GM21576 (cell line): ENCODE measurements at regions not wholly inside any gene's neighbourhood (a gene's known extent, or its start where the extent isn't known, plus 50 kb on each side); places are given as distances from the start of the nearest gene placed in this dataset.

Experiments used
- ATAC-seq: cut with Tn5 transposase; IDR thresholded peaks from one replicate; pipeline ENCODE4 v1.9.1; 2021; ENCODE audit warnings: mild to moderate bottlenecking, moderate library complexity; ENCODE audit not compliant: unreplicated experiment

- no peak for ATAC-seq
Observed at GRCh38 chr15:36370051-36370730, 209.2 kb upstream of the CDIN1 start.

GRCh38 chr15:36370731-36371112, 208.7 kb upstream of the CDIN1 start:
- no peak for ATAC-seq

DNA sequence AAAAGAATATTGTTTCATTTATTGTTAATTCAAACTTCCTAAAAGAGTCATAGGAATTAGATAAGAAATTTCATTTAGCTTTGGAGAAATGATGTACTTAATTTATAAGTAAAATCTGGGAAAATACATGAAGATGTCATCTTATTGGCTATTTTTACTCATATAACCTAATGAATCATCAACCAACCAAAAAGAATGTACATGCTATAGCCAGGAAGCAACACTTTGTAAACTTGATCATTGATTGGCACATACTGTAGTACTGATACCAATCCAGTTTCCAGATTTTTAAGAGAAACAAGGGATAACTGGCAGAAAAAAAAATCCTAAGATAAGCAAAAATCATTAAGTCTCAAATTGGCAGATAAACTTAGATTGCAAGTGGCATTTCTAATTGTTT, 207.9 kb upstream of the CDIN1 start:
- ATAC-seq = no peak

- ATAC-seq = no peak
Observed at GRCh38 chr15:36372968-36373367, 206.5 kb upstream of the CDIN1 start.

GRCh38 chr15:36373550-36373949, 205.9 kb upstream of the CDIN1 start:
- ATAC-seq = no peak

- ATAC-seq = no peak
Observed at GRCh38 chr15:36389107-36389506, 190.3 kb upstream of the CDIN1 start.

DNA sequence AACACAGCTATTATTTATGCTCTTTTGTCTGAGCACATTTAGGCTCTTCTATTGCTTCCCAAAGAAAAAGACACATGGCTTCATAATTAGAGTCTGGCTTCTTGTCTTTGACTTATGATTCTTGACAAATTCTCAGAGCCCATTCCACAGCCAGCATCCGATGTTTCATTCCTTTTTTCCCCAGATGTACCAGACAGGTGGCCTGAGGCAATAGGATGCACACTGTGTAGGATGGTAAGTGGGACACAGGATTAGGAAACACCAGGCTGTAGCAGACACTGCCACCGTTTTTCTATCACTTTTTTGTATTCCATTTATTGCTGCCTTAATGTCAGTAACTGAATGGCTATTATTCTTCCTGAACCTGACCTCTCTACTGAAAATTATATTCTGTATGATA, 188.9 kb upstream of the CDIN1 start:
- ATAC-seq = no peak

DNA sequence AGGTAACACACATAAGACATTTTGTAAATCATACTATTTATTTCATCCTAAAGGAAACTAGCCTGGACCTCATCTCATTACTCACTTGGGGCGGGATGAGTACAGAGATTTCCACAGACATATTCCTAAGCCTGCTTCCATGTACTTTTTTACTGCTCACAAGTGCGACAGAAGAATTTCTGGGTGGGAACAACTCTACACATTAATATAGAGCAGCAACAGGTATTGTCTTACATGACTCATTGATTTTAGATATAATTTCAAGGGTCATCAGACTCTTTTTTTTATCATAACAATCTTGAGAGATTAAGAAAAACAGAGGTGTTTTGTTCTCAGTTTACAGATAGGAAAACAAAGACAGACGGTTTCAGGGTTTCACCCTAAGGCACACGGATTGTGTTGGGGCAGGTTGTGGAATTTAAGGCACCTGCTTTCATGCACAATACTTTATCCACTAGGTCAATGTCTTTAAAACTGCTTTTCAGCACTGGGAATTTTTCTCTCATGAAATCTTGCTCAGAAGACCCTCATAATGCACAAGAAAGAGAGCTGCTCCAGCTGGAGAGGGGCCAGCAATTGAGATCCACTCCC, 186.7 kb upstream of the CDIN1 start:
- ATAC-seq = no peak

- no peak for ATAC-seq
Observed at GRCh38 chr15:36398212-36398611, 181.2 kb upstream of the CDIN1 start.

DNA sequence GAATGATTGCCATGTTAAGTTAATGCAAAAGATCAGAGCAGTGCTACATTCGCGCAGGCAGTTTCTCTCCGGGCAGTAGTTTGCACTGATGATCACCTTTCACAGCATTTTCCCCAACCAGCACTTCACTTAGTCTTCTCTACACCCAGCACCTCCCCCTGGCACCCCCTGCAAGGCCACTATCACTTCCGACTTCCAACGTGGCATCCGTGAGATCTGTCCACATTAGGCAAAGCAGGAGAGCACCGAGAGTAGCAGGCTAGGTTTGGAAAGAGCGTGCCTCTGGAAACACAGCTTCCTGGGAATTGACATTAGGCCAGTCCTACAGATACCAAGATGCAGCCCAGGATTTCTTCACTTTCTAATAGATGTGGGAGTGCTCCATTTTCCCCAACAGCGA, 180.2 kb upstream of the CDIN1 start:
- no peak for ATAC-seq

- ATAC-seq = no peak
Observed at GRCh38 chr15:36400936-36401585, 178.4 kb upstream of the CDIN1 start.

GRCh38 chr15:36401586-36401966, 177.8 kb upstream of the CDIN1 start:
- ATAC-seq = no peak

DNA sequence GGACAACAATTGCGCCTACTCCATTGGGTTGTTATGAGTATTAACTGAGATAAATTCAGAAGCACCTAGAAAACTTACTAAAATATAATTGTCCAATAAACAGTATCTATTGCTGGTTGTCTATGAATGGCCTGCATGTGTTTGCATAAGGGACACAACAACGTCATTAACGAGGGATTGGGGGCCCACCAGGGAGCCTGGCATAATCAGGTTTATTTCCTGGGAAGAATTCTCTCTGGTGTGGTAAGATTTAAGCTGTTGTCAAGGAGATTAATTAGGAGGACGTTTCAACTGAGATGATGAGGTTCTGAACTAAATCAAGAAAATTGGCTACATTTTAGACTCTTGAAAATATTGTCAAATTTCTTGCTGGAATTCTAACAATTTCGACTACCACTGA, 176.1 kb upstream of the CDIN1 start:
- no peak for ATAC-seq

DNA sequence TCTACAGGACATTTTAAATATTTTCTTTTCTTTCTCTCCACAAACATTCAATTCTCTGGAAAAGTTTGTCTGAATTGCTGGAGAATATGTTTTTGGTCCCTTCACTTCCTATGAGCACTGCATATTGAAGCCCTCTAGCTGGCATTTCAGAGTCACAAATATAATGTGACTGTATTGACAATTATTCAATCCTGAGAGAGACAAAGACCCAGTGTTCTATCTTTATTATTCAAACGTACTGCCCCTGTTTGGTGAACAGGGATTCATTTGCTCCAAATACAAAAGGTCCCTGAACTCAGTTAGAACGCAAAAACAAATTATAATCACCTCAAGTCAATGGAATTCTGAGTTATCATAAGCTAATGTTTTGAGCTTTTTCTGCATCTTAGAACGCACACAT, 173.1 kb upstream of the CDIN1 start:
- no peak for ATAC-seq

DNA sequence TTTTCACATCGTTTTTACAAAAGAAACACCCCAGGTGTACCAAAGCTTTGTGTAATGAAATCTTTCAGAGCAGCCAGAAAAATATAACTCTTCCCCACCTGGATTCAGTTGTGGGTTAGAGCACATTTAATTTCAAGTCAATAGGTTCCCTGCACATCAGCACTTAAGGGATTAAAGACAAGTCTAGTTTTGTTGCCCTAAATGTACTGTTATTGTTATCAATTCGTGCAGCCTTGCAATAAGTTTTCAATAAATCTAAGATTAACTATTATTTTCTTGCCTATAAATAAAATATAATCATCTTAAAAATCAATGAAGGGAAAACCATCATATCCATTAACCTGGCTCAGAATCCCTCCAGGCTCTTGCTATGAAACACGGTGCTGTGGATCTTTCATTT, 172.5 kb upstream of the CDIN1 start:
- no peak for ATAC-seq

DNA sequence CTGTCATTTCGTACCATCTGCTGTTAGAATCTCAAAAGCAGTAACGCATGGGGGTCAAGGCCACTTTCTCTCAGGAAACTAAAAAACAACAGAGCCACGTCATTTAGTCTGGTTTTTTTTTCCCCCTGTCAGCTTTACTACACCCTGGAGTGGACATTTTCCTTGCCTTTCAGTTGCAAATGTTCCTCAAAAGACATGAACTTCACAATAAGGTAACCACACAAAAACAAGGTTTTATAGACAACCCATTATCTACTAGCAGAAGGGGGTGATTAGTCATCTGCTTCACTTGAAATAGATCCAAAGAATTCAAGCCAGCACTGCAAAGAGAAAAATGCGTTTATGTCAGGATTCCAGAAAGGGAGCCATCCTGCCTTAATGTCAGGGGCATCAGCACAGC, 171.8 kb upstream of the CDIN1 start:
- ATAC-seq = no peak

DNA sequence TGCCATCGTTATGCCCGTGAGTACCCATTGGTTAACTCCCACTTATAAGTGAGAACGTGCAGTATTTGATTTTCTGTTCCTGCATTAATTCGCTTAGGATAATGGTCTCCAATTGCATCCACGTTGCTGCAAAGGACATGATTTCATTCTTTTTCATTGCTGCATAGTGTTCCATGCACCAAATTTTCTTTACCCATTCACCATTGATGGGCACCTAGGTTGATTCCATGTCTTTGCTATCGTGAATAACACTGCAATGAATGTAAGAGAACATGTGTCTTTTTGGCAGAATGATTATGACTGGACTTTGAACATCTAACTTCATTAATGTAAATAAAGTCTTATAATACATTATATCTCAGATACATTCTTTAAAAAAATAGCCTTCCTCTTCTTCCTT, 169.6 kb upstream of the CDIN1 start:
- no peak for ATAC-seq

GRCh38 chr15:36414670-36415069, 164.8 kb upstream of the CDIN1 start:
- ATAC-seq = no peak

DNA sequence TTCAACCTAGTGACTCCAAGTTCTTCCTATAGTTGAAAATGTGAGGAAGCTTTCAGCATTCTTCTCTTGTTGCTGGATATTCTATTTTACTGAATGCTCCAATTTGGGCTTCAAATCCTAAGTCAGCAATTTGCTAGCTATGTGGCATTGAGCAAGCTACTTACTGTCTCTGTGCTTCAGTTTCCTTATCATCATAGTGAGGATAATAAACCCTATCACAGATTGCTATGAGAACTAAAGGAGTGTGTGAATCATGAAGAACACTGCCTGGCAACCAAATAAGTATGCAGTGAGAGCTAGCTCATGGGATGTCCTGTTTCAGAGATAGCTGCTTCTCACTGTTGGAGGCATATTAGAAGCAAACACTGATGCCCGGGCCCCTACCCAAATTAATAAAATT, 163.8 kb upstream of the CDIN1 start:
- no peak for ATAC-seq

DNA sequence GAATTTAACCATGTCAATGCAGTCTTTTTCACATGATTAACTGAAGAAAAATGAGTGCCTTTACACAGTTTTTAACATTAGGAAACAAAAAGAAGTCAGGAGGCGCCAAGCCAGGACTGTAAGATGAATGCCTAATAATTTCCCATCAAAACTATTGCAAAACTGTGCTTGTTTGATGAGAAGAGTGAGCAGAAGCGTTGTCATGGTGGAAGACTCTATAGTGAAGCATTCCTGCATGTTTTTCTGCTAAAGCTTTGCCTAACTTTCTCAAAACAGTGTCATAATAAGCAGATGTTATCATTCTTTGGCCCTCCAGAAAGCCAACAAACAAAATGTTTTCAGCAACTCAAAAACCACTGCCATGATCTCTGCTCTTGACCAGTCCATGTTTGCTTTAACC, 156.8 kb upstream of the CDIN1 start:
- ATAC-seq = no peak

- no peak for ATAC-seq
Observed at GRCh38 chr15:36426691-36427090, 152.7 kb upstream of the CDIN1 start.

DNA sequence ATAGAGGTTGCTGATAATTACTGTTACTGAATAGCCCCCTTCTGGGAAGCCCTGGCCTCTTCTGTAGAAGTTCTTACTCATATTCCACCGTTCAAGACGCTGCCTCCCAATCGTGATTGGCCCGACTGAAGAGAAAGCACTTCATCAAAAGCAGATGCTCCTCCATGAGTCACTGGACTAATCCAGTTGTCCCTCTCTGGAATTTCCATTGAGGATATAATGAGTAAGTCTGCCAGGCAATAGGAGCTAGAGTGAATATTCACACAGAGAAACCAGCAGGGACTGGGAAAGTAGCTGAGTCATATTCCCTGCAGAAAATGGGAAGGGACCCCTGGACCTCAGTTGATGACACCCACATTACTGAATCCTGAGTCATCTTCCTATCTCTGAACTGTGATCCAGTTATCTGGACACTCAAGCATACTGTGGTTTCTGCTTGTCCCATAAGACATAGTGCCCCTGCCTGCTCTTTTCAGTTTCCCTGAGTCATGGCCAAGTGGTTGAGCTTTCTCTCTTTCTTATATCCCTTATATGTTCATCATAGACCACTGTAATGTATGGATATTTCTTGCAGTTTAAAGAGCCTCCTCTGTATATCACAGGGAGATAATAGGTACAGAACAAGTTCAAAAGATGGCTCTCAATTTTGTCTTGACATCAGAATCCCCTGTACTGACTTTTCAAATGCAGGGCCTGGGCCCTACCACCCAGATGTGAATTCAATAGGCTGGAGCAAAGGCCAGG, 151.2 kb upstream of the CDIN1 start:
- no peak for ATAC-seq
